ENCODE measurements at regions not wholly inside any gene's neighbourhood (a gene's known extent, or its start where the extent isn't known, plus 50 kb on each side); places are given as distances from the start of the nearest gene placed in this dataset.
"Not testable (repeated sequence)": the region's sequence is repeated elsewhere in the genome, so short reads cannot be mapped to it uniquely, and the experiment has no call there.

DNA sequence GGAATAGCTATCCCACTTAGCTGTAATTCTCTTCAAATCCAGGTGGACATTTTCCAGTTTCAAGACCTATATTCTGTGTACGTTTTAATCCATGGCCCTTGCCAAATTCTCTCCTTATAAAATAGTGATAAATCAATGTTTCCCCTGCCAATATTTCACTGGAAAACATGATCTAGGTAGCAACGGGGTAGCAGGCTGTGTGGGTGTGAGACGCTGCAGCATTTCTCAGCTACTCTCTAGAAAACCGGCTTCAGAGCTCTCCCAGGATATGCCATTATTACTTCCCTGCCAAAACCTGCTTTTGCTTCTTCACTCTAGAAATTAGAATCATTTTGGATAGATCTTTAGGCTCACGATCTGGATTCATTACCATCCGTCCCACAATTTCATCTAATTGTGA lies 82.1 kb upstream of the SIPA1L2 start:
- no peak overlapping the region for H3K4me3 ChIP-seq
- intact Hi-C loops (cut with DNase I): no loop called here
- H3K4me1 ChIP-seq: peaks cover 6% of the 10 kb centered on the region
- no peak for TF ChIP-seq POLR2AphosphoS5 (IDR thresholded peaks at IDR 0.05; ENCODE audit: insufficient read depth in 1 of 2, low read depth in 1 of 2)
- TF ChIP-seq POLR2A (IDR thresholded peaks at IDR 0.05): no peak
- TF ChIP-seq, protein P1, sequence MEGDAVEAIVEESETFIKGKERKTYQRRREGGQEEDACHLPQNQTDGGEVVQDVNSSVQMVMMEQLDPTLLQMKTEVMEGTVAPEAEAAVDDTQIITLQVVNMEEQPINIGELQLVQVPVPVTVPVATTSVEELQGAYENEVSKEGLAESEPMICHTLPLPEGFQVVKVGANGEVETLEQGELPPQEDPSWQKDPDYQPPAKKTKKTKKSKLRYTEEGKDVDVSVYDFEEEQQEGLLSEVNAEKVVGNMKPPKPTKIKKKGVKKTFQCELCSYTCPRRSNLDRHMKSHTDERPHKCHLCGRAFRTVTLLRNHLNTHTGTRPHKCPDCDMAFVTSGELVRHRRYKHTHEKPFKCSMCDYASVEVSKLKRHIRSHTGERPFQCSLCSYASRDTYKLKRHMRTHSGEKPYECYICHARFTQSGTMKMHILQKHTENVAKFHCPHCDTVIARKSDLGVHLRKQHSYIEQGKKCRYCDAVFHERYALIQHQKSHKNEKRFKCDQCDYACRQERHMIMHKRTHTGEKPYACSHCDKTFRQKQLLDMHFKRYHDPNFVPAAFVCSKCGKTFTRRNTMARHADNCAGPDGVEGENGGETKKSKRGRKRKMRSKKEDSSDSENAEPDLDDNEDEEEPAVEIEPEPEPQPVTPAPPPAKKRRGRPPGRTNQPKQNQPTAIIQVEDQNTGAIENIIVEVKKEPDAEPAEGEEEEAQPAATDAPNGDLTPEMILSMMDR (IDR thresholded peaks at IDR 0.05): no peak
- no peaks in the 10 kb centered on the region for H3K27me3 ChIP-seq
- no peaks in the 10 kb centered on the region for H3K36me3 ChIP-seq
- DNase-seq (ENCODE audit: extremely low spot score in 2 of 2): no peak
- no peak overlapping the region for H3K27ac ChIP-seq
- H3K9me3 ChIP-seq: no peaks in the 10 kb centered on the region

- intact Hi-C loops (cut with DNase I): no loop called here
- H3K4me3 ChIP-seq: no peak overlapping the region
These were observed 83.9 kb upstream of the SIPA1L2 start for GRCh38 chr1:232713785-232714184.

DNA sequence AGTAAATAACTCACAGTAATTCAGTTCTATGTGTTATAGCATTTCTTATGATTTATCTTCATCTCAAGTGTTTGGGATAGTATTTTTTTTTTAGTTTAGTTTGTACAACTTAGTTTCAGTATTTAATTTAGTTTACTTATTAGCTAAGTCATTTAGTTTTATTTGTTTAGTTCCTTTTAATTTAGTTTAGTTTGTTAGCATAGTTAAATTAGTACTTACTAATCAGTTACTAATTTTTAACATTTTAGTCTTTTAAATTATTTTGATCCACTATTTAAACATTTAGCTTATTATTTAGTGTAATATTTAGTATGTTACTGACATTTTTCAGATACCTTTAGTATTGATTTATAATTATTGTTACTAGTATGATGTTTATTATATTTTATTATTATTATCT lies 85.2 kb upstream of the SIPA1L2 start:
- Histone ChIP-seq H3K27ac (no peak overlapping the region), H3K36me3 (no peaks in the 10 kb centered on the region), H3K9me3 (no peaks in the 10 kb centered on the region), H3K4me3 (no peak overlapping the region), H3K27me3 (no peaks in the 10 kb centered on the region), H3K4me1 (no peaks in the 10 kb centered on the region)
- TF ChIP-seq POLR2AphosphoS5 (IDR thresholded peaks at IDR 0.05; ENCODE audit: insufficient read depth in 1 of 2, low read depth in 1 of 2) (no peak), POLR2A (IDR thresholded peaks at IDR 0.05) (no peak)
- TF ChIP-seq, protein P1 (IDR thresholded peaks at IDR 0.05): no peak
- no peak for DNase-seq (ENCODE audit: extremely low spot score in 2 of 2)
- intact Hi-C loops (cut with DNase I): no loop called here

More at GRCh38 chr1:232713785-232714184, 83.9 kb upstream of the SIPA1L2 start:
- TF ChIP-seq, protein P1 (IDR thresholded peaks at IDR 0.05): no peak
- TF ChIP-seq POLR2AphosphoS5 (IDR thresholded peaks at IDR 0.05; ENCODE audit: insufficient read depth in 1 of 2, low read depth in 1 of 2) (no peak), POLR2A (IDR thresholded peaks at IDR 0.05) (no peak)
- Histone ChIP-seq H3K27ac (no peak overlapping the region), H3K27me3 (no peaks in the 10 kb centered on the region), H3K36me3 (no peaks in the 10 kb centered on the region), H3K4me1 (peaks cover 6% of the 10 kb centered on the region), H3K9me3 (no peaks in the 10 kb centered on the region)
- DNase-seq (ENCODE audit: extremely low spot score in 2 of 2): no peak

- H3K27me3 ChIP-seq; H3K27ac ChIP-seq; H3K36me3 ChIP-seq; intact Hi-C loops (cut with DNase I); H3K4me1 ChIP-seq; H3K4me3 ChIP-seq; DNase-seq (ENCODE audit: extremely low spot score in 2 of 2); H3K9me3 ChIP-seq: not testable (repeated sequence)
These were observed 87.3 kb upstream of the MAP10 start for GRCh38 chr1:232717911-232718310.

- peak in 1 of 2 donors; percentile 12 for TF ChIP-seq POLR2AphosphoS5 (IDR thresholded peaks at IDR 0.05; ENCODE audit: insufficient read depth in 1 of 2, low read depth in 1 of 2)
- TF ChIP-seq POLR2A (IDR thresholded peaks at IDR 0.05): no peak
- TF ChIP-seq, protein P1 (IDR thresholded peaks at IDR 0.05): no peak
- intact Hi-C loops (cut with DNase I): no loop called here
- H3K36me3 ChIP-seq: no peaks in the 10 kb centered on the region
These were observed 86.0 kb upstream of the MAP10 start for GRCh38 chr1:232718928-232719927.

More at GRCh38 chr1:232718928-232719927, 86.0 kb upstream of the MAP10 start:
- no peak for DNase-seq (ENCODE audit: extremely low spot score in 2 of 2)
- Histone ChIP-seq H3K27ac (no peak overlapping the region), H3K4me3 (no peak overlapping the region), H3K9me3 (no peaks in the 10 kb centered on the region), H3K4me1 (no peaks in the 10 kb centered on the region), H3K27me3 (no peaks in the 10 kb centered on the region)

Data from vagina (tissue), 2 donors.